Dendritic cell treated with granulocyte-macrophage colony-stimulating factor and Interleukin-4, amounts not matched to agents 40 ng/mL and 50 ng/mL, for 4 days (primary cell): ENCODE measurements at regions not wholly inside any gene's neighbourhood (a gene's known extent, or its start where the extent isn't known, plus 50 kb on each side); places are given as distances from the start of the nearest gene placed in this dataset.
A peak's percentile ranks its signal among the peaks of the same experiment; 100 is the strongest.

Experiments
- H3K27ac Mint-ChIP-seq: one replicate; pipeline ENCODE4 v1.8.0; 2022; ENCODE audit warnings: mild to moderate bottlenecking, mixed read lengths
- H3K27me3 Mint-ChIP-seq: one replicate; pipeline ENCODE4 v1.8.0; 2022; ENCODE audit warnings: mild to moderate bottlenecking, mixed read lengths
- H3K36me3 Mint-ChIP-seq: one replicate; pipeline ENCODE4 v1.8.0; 2022; ENCODE audit warnings: low read depth, mixed read lengths
- H3K4me1 Mint-ChIP-seq: one replicate; pipeline ENCODE4 v1.8.0; 2022; ENCODE audit warnings: low read depth, mixed read lengths
- H3K4me3 Mint-ChIP-seq: one replicate; pipeline ENCODE4 v1.8.0; 2022; ENCODE audit warnings: mild to moderate bottlenecking, moderate library complexity, mixed read lengths
- H3K9me3 Mint-ChIP-seq: one replicate; pipeline ENCODE4 v1.8.0; 2022; ENCODE audit warnings: mixed read lengths
- intact Hi-C: fragments of 100-400 bp; cut with micrococcal nuclease; formaldehyde crosslinking; loops from one replicate; pipeline ENCODE4 v1.15.0; 2022

DNA sequence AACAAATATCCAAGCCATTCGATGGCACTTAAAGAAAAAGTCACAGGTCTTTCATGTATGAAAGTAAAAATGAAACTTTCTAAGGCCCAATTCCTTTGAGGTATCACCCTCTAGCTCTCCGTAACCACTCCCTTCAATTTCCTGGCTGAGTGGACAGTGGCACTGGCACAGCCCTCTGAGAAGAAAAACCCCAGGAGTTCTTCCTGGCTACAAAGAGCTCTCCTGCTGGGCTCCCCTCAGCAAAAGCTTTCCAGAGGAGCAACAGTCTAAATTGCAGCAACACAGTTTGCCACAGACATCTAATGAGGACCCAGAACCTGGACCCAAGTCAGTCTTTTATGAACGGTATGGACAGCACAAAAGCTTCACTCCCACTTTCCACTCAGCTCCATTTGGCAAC, 71.8 kb downstream of the FUNDC1 start:
- H3K27me3 Mint-ChIP-seq, result no peaks in the 10 kb centered on the region

DNA sequence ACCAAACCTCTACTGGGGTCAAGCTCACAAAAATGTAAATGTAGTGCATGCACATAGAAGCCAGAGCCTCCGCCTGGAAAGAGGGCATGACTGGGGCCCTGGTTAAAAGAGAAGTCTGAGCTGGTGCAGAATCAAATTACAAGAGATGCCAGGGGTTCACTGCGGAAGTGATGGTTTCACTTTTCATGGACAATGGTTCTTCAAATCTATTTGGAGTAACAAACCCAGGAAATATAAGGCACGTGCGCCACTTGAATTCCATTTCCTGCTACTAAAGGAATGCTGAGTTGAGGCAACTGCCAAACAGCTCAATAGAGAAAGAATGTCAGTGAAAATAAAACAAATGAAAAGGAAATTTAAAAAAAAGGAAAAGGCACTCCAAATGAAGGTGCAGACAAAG, 79.8 kb downstream of the FUNDC1 start:
- H3K27me3 Mint-ChIP-seq, result no peaks in the 10 kb centered on the region
- intact Hi-C loops, result no loop called here
- H3K36me3 Mint-ChIP-seq, result no peaks in the 10 kb centered on the region
- peak overlapping the region; percentile 30 for H3K27ac Mint-ChIP-seq
- H3K4me1 Mint-ChIP-seq, result peaks cover 13% of the 10 kb centered on the region
- no peaks in the 10 kb centered on the region for H3K9me3 Mint-ChIP-seq
- H3K4me3 Mint-ChIP-seq, result peak overlapping the region; percentile 4

More for the DNA sequence above, 71.8 kb downstream of the FUNDC1 start:
- peaks cover 7% of the 10 kb centered on the region for H3K4me1 Mint-ChIP-seq
- no peaks in the 10 kb centered on the region for H3K36me3 Mint-ChIP-seq
- H3K4me3 Mint-ChIP-seq, result no peak overlapping the region
- H3K9me3 Mint-ChIP-seq, result no peaks in the 10 kb centered on the region
- H3K27ac Mint-ChIP-seq, result no peak overlapping the region
- intact Hi-C loops, result no loop called here

DNA sequence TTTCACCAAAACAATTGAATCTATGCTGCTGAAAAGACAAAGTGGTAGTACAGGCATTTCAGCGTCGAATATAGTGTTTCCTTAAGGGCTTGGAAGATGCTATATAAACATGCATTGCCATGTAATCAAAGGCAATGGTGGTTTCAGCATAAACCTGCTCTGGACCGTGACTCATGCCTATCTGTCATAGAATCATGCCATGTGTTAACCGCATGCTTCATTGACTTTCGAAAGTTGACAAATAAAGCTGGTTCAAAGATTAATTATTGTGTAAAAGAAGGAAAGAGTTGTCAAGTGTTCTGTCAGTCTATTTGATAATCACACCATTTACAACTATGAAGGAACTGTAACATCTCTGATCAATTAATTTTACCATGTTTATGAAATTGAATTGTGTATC, 83.2 kb downstream of the FUNDC1 start:
- H3K9me3 Mint-ChIP-seq, result no peaks in the 10 kb centered on the region
- intact Hi-C loops, result no loop called here
- no peak overlapping the region for H3K27ac Mint-ChIP-seq
- H3K4me3 Mint-ChIP-seq, result no peak overlapping the region
- no peaks in the 10 kb centered on the region for H3K36me3 Mint-ChIP-seq
- H3K4me1 Mint-ChIP-seq, result peaks cover 13% of the 10 kb centered on the region
- no peaks in the 10 kb centered on the region for H3K27me3 Mint-ChIP-seq

DNA sequence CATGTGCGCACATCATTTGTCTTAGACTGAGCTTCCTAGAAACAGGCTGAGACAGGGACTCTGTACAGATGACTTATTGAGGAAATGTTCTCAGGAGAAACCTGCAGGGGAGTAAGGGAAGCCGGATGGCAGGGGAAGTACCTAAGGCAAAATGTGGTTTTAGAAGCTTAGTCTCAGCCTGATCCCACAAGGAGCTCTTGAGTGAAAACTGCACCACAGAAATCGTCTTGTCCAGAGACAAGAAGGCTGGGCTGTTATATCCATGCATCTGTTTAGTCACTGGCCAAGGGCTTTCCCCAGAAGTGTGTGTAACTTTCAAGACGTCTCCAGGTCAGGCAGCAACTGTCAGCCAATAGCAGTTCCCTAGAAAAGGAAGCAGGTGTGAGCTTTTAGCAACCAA, 86.0 kb downstream of the FUNDC1 start:
- intact Hi-C loops, result no loop called here
- H3K9me3 Mint-ChIP-seq, result no peaks in the 10 kb centered on the region
- no peaks in the 10 kb centered on the region for H3K36me3 Mint-ChIP-seq

DNA sequence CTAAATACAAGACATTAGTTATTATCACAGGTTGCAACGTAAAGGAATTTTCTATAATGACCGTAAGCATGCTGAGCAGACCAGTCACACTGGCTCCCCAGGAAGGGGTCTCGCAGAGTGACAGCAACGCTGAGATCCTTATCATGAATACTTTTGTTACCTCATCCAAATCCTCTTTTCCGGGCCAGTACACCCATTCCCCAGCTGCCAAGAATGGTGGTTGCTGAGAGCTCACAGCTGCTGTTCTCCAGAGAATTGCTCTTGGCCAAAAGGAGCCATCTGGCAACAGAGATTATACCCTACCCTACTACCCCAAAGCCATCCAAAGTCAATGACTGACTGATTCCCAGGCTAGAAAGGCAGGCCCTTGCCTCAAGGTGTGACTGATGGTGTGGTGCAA, 91.6 kb downstream of the FUNDC1 start:
- Mint-ChIP-seq H3K4me3 (no peak overlapping the region), H3K9me3 (no peaks in the 10 kb centered on the region), H3K36me3 (no peaks in the 10 kb centered on the region), H3K27ac (no peak overlapping the region), H3K27me3 (no peaks in the 10 kb centered on the region), H3K4me1 (no peaks in the 10 kb centered on the region)
- intact Hi-C loops, result no loop called here

More for the DNA sequence above, 86.0 kb downstream of the FUNDC1 start:
- Mint-ChIP-seq H3K4me3 (no peak overlapping the region), H3K27me3 (no peaks in the 10 kb centered on the region), H3K4me1 (no peaks in the 10 kb centered on the region), H3K27ac (no peak overlapping the region)

DNA sequence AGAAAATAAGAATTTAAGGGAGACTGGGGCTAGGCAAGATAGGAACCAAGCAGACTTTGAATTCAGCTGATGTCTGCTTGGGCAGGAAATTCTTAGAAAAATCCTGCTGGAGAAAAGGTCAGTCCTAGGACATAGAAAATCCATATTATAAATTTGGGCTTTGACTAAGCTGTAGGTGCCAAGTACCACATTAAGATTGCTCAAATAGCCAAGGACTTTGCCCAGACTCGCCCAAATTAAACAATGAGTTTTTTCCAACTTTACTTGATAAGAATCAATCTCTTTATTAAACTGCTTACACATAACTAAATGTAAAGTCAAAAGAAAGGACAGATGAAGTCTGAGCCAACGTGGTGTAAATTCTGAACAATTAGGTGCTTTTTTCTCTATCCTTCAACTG, 95.4 kb downstream of the FUNDC1 start:
- Mint-ChIP-seq H3K4me1 (no peaks in the 10 kb centered on the region), H3K36me3 (no peaks in the 10 kb centered on the region), H3K27me3 (no peaks in the 10 kb centered on the region), H3K4me3 (no peak overlapping the region), H3K27ac (no peak overlapping the region), H3K9me3 (no peaks in the 10 kb centered on the region)
- intact Hi-C loops, result no loop called here

DNA sequence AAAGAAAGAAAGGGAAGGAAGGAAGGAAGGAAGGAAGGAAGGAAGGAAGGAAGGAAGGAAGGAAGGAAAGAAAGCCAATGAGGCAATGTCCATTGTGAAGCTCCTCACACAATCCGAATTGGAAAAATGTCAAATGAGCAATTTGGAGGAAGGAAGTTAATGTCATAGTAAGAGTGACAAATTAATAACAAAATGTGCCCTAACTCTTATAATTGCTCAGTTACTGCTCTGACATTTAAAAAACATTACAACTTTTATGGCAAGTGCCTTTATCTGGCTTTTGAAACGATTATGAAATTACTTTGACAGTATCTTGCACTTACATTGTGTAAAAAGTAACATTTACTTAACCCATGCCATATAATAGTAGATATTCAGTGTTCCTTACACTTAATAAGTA, 96.5 kb upstream of the EFHC2 start:
- no peaks in the 10 kb centered on the region for H3K4me1 Mint-ChIP-seq
- no peaks in the 10 kb centered on the region for H3K9me3 Mint-ChIP-seq
- H3K27ac Mint-ChIP-seq, result no peak overlapping the region
- H3K4me3 Mint-ChIP-seq, result no peak overlapping the region
- intact Hi-C loops, result no loop called here
- no peaks in the 10 kb centered on the region for H3K36me3 Mint-ChIP-seq
- H3K27me3 Mint-ChIP-seq, result no peaks in the 10 kb centered on the region

DNA sequence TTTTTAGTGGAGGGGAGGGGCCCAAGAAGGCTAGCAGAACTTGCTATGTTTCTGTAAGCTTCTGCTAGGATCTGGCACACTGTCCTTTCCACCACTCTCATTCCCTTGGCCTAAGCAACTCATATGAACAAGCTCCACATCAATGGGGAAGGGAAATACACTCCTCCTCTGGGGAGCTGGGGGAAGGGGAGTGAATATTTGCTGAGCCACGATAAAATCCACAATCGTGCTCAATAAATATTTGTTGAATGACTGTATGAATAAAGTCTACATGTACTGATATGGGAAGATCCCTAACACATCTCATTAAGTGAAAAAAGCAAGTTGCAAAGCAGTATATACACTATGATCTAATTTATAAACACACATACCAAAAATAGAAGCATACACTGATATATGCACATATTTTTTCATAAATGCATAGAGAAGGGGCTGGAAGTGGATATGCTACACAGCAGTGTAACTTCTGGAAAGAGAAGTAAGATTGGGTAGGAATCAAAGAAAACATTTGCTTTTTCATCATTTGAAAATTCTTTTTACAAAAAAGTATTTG, 95.8 kb upstream of the EFHC2 start:
- H3K27me3 Mint-ChIP-seq, result no peaks in the 10 kb centered on the region
- H3K36me3 Mint-ChIP-seq, result no peaks in the 10 kb centered on the region
- H3K4me3 Mint-ChIP-seq, result no peak overlapping the region
- H3K4me1 Mint-ChIP-seq, result no peaks in the 10 kb centered on the region
- intact Hi-C loops, result no loop called here
- H3K9me3 Mint-ChIP-seq, result no peaks in the 10 kb centered on the region
- H3K27ac Mint-ChIP-seq, result no peak overlapping the region

DNA sequence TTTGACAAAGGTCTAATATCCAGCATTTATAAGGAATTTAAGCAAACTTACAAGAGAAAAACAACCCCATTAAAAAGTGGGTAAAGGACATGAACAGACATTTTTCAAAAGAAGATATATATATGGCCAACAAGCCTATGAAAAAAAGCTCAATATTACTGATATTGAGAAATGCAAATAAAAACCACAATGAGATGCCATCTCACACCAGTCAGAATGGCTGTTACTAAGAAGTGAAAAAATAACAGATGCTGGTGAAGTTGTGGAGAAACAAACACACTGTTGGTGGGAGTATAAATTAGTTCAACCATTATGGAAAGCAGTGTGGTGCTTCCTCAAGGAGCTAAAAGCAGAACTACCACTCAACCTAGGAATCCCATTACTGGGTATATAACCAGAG, 91.6 kb upstream of the EFHC2 start:
- no peaks in the 10 kb centered on the region for H3K36me3 Mint-ChIP-seq
- H3K27ac Mint-ChIP-seq, result no peak overlapping the region
- no peaks in the 10 kb centered on the region for H3K4me1 Mint-ChIP-seq
- intact Hi-C loops, result no loop called here
- H3K27me3 Mint-ChIP-seq, result no peaks in the 10 kb centered on the region
- H3K9me3 Mint-ChIP-seq, result no peaks in the 10 kb centered on the region
- no peak overlapping the region for H3K4me3 Mint-ChIP-seq

DNA sequence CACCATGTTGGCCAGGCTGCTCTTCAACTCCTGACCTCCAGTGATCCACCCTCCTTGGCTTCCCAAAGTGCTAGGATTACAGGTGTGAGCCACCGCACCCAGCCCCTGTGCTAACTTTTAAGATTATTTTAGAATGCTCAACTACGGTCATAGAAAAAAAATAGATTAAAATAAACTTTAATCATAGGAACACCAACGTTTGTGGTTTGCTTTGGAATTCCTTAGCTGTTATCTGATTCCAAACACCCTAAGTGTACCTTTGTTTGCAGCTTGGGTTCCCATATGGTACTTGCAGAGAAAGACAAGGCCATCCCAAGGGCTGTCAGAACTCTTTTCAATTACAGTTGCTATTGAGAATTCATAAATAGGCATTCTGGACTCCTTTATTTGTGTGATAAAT, 90.1 kb upstream of the EFHC2 start:
- Mint-ChIP-seq H3K27me3 (no peaks in the 10 kb centered on the region), H3K4me1 (no peaks in the 10 kb centered on the region), H3K9me3 (no peaks in the 10 kb centered on the region), H3K27ac (no peak overlapping the region), H3K36me3 (no peaks in the 10 kb centered on the region), H3K4me3 (no peak overlapping the region)
- intact Hi-C loops, result no loop called here

DNA sequence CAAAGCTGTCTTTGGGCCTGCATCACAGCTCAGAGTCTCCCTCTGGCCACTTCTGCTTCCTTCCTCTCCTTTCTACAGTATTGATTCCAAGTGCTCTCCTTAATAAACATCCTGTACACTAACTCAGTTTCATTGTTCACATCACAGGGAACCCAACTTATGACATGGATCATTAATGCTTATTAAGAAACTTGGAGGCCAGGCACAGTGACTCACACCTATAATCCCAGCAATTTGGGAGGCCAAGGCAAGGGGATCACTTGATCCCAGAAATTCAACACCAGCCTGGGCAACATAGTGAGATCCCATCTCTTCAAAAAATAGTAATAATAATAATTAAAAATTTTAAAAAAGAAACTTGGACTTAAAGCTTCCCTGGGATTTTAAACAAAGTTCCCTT, 89.2 kb upstream of the EFHC2 start:
- no peaks in the 10 kb centered on the region for H3K9me3 Mint-ChIP-seq
- no peak overlapping the region for H3K4me3 Mint-ChIP-seq
- H3K36me3 Mint-ChIP-seq, result no peaks in the 10 kb centered on the region
- H3K27ac Mint-ChIP-seq, result no peak overlapping the region
- intact Hi-C loops, result no loop called here
- H3K27me3 Mint-ChIP-seq, result no peaks in the 10 kb centered on the region
- H3K4me1 Mint-ChIP-seq, result no peaks in the 10 kb centered on the region

DNA sequence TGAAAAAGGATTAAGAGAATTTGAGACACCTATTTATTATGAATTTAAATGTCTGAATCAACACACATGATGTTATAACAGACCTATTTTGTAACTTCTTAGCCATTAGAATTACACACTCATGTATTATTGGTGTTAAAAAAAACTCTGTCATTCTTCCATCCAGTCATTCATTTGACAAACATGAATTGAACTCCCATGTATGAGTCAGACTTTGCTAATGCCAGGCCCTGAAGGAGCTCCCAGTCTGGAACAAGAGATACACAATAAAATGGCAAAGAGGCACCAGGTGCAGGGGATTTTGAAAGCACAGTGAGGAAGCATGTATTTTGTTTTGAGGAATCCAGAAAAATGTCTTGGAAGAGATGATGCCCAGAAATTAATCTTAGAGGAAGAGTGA, 87.7 kb upstream of the EFHC2 start:
- Mint-ChIP-seq H3K9me3 (no peaks in the 10 kb centered on the region), H3K36me3 (no peaks in the 10 kb centered on the region), H3K27ac (no peak overlapping the region), H3K4me1 (no peaks in the 10 kb centered on the region), H3K4me3 (no peak overlapping the region), H3K27me3 (no peaks in the 10 kb centered on the region)
- intact Hi-C loops, result no loop called here

DNA sequence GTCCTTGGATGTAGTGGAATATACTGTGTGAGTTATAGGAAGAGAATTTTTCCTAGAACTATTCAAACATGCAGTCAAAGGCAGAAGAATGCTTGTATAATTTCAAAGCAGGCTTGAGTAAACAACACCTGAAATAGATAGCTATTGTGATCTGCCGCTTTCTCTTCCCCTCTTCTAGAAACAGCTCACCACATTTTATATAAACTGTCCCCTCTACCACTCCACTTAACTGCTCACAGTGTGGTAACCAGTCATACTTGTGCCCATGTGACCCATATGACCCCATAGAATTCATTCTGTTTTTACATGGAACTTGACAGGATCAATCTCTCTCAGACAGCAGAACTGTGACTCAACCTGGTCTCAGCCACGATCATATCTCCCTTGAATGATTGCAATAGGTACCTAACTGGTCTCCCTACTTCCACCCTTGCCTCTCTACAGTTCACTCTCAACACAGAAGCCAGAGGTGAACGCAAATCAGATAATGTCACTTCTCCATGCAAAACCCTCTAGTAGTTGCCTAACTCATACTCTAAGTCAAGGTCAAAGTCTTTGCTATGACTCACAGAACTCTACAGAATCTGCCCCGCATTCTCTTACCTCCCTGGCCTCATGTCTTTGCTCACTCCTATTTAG, 85.6 kb upstream of the EFHC2 start:
- no peaks in the 10 kb centered on the region for H3K27me3 Mint-ChIP-seq
- H3K9me3 Mint-ChIP-seq, result no peaks in the 10 kb centered on the region
- H3K36me3 Mint-ChIP-seq, result no peaks in the 10 kb centered on the region
- H3K27ac Mint-ChIP-seq, result no peak overlapping the region
- no peak overlapping the region for H3K4me3 Mint-ChIP-seq
- H3K4me1 Mint-ChIP-seq, result no peaks in the 10 kb centered on the region
- intact Hi-C loops, result no loop called here

DNA sequence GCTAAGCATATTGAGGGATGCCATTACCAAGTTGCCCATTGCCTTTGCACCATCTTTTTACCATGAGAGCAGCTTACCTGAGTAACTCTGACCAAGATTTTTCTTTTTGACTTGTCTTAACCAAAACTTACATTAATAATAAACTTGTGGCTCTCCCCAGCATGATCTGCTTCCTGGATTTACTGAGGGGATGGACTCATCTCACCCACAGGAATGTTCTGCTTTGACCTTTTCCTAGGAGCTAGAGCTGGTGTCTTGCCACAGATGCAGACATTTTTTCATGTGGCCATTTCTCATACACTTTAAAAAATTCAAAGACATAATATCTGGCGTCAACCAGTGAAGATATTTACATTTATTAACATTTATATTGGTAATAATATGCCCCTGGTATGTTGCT, 79.2 kb upstream of the EFHC2 start:
- no peaks in the 10 kb centered on the region for H3K4me1 Mint-ChIP-seq
- intact Hi-C loops, result no loop called here
- no peaks in the 10 kb centered on the region for H3K27me3 Mint-ChIP-seq
- H3K9me3 Mint-ChIP-seq, result no peaks in the 10 kb centered on the region
- H3K36me3 Mint-ChIP-seq, result no peaks in the 10 kb centered on the region
- H3K27ac Mint-ChIP-seq, result no peak overlapping the region
- H3K4me3 Mint-ChIP-seq, result no peak overlapping the region

DNA sequence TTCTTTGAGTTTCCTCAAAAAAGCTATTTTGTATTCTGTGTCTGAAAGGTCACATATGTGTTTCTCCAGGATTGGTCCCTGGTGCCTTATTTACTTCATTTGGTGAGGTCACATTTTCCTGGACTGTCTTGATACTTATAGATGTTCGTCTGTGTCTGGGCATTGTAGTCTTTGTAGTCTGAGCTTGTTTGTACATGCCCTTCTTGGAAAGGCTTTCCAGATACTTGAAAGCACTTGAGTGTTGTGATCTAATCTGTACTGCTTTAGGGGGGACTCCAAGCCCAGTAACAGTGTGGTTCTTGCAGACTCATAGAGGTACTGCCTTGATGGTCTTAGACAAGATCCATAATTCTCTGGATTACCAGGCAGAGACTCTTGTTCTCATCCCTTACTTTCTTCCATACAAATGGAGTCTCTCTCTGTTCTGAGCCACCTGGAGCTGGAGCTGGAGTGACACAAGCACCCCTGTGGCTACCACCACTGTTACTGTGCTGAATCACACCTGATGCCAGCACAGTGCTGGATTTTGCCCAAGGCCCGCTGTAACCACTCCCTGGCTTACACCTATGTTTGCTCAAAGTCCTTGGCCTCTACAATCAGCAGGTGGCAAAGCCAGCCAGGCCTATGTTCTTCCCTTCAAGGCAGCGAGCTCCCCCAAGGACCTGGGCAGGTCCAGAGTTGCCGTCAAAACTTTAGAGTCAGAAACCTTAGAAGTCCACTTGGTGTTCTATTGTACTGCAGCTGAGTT, 72.3 kb upstream of the EFHC2 start:
- Mint-ChIP-seq H3K4me3 (no peak overlapping the region), H3K36me3 (no peaks in the 10 kb centered on the region), H3K27me3 (no peaks in the 10 kb centered on the region), H3K4me1 (no peaks in the 10 kb centered on the region), H3K9me3 (no peaks in the 10 kb centered on the region), H3K27ac (no peak overlapping the region)
- intact Hi-C loops, result no loop called here
